ENCODE measurements at regions not wholly inside any gene's neighbourhood (a gene's known extent, or its start where the extent isn't known, plus 50 kb on each side); places are given as distances from the start of the nearest gene placed in this dataset.
"Not testable (repeated sequence)": the region's sequence is repeated elsewhere in the genome, so short reads cannot be mapped to it uniquely, and the experiment has no call there.

DNA sequence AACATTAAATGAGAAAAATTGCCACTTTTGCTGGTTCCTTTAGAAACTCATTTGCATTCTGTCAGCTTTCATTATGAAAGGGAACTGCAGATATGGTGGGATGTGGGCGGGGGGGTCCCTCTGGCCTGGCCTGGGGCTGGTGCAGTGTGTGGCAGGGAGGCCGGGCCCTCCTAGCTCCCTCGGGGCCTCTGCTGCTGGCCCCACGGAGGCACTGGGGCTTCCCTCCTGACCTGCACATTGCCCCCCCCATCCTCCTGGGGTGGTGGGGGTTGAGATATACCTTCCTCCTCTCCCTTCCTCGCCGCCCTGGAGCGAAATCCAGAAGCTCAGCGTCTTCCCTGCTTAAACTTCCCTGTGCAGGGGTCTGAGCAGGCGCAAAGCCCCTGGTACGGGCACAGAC, 1005.9 kb downstream of the BRD1 start:
- Mint-ChIP-seq H3K27me3 (ENCODE audit: low read depth) (no peaks in the 10 kb centered on the region), H3K4me3 (no peak overlapping the region), H3K9me3 (no peaks in the 10 kb centered on the region), H3K4me1 (peaks cover 12% of the 10 kb centered on the region), H3K36me3 (ENCODE audit: low read depth) (no peaks in the 10 kb centered on the region), H3K27ac (ENCODE audit: unreplicated experiment) (no peak overlapping the region)
- no peak for DNase-seq (ENCODE audit: low read depth, low spot score)
- no peak for TF ChIP-seq CTCF (conservative IDR thresholded peaks at IDR 0.05)

- TF ChIP-seq CTCF (conservative IDR thresholded peaks at IDR 0.05): no peak
- Mint-ChIP-seq H3K4me3 (no peak overlapping the region), H3K27me3 (ENCODE audit: low read depth) (no peaks in the 10 kb centered on the region), H3K9me3 (no peaks in the 10 kb centered on the region), H3K27ac (ENCODE audit: unreplicated experiment) (no peak overlapping the region), H3K36me3 (ENCODE audit: low read depth) (no peaks in the 10 kb centered on the region), H3K4me1 (peaks cover 12% of the 10 kb centered on the region)
- no peak for DNase-seq (ENCODE audit: low read depth, low spot score)
Measured at GRCh38 chr22:48821346-48821690, 1006.4 kb downstream of the BRD1 start.

DNA sequence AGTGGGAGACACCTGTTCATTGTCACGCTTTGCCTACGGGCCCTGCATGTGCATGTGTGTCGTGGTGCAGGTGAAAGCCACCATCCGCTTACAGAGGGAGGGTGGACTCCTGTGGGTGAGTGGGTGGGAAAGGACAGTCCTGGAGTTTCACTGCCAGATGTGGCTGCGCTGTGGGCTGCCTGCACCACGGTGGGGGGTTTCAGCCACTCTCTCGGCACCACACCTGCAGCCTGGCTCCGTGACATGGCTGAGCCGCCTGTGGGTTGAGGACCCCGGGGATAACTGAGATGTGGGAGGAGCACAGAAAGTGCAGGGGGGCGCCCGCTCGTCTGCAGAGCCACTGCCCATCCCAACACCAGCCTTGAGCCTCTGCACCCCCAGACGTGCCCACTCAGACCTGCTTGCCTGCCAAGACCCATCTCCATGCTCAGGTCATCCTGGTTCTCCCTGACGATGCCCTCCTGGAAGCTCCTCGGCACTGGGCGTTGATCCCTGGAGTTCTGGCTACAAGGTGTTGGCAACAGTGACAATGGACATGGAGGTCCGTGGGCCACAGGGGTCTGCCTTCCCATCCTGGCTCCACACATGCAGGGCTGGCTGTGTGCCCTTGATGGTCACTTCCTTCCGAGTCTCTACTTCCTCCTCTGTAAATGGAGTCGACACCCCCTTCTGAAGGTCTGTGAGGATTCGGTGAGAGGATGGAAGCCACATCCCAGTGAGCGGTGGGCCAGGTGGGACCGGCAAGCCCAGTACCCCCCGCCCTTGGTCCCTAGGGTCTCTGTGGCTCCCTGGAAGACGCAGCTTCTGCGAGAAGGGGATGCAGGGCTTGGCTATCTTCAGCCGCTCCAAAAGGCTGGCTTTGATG, 1007.0 kb downstream of the BRD1 start:
- TF ChIP-seq CTCF (conservative IDR thresholded peaks at IDR 0.05): no peak

DNA sequence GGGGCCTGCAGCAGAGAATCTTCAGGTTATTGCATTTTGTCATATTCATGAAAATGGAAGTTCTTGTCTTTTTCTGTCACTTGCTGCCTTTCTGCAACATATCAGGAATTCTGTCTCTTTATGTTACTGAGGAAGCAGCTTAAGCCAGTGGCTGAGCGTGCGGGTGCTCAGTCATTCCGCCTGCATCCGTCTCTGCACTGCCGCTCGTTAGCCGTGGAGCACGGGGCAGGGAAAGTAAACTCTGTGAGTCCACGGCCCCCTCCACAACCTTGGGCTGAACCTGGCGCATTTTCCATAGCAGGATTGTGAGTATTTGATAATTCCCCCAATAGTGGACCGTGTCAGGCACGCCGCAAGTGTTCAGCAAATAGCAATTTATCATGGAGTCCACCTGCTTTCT, 1007.7 kb downstream of the BRD1 start:
- no peak for DNase-seq (ENCODE audit: low read depth, low spot score)
- H3K27ac Mint-ChIP-seq (ENCODE audit: unreplicated experiment): no peak overlapping the region
- no peak for TF ChIP-seq CTCF (conservative IDR thresholded peaks at IDR 0.05)
- H3K4me3 Mint-ChIP-seq: no peak overlapping the region
- H3K27me3 Mint-ChIP-seq (ENCODE audit: low read depth): no peaks in the 10 kb centered on the region
- H3K9me3 Mint-ChIP-seq: no peaks in the 10 kb centered on the region
- H3K4me1 Mint-ChIP-seq: peaks cover 4% of the 10 kb centered on the region
- H3K36me3 Mint-ChIP-seq (ENCODE audit: low read depth): no peaks in the 10 kb centered on the region

More for the DNA sequence above, 1007.0 kb downstream of the BRD1 start:
- no peaks in the 10 kb centered on the region for H3K9me3 Mint-ChIP-seq
- H3K27me3 Mint-ChIP-seq (ENCODE audit: low read depth): no peaks in the 10 kb centered on the region
- H3K27ac Mint-ChIP-seq (ENCODE audit: unreplicated experiment): no peak overlapping the region
- no peak overlapping the region for H3K4me3 Mint-ChIP-seq
- peaks cover 12% of the 10 kb centered on the region for H3K4me1 Mint-ChIP-seq
- H3K36me3 Mint-ChIP-seq (ENCODE audit: low read depth): no peaks in the 10 kb centered on the region
- no peak for DNase-seq (ENCODE audit: low read depth, low spot score)

DNA sequence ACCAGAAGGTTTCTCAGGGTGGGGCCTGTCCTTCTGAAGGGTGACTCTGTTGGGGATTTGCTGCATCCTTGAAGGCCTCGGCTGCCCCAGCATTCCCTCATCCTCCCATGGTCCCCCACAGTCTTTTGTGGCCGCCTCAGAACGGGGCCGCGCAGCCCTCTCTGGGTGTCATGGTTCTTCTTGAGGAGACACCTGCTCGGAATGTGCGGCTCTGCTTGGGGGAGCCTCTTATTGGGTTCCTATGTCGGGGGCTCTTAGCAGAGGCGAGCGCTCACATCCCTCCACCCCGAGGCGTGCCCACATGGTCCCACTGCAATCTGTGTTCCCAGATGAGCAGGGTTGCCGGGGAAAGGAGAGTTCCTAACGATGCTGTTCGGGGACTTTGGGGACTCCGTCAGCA, 1008.4 kb downstream of the BRD1 start:
- Mint-ChIP-seq H3K4me3 (no peak overlapping the region), H3K27ac (ENCODE audit: unreplicated experiment) (no peak overlapping the region), H3K4me1 (no peaks in the 10 kb centered on the region), H3K9me3 (no peaks in the 10 kb centered on the region), H3K36me3 (ENCODE audit: low read depth) (no peaks in the 10 kb centered on the region), H3K27me3 (ENCODE audit: low read depth) (no peaks in the 10 kb centered on the region)
- TF ChIP-seq CTCF (conservative IDR thresholded peaks at IDR 0.05): no peak
- DNase-seq (ENCODE audit: low read depth, low spot score): no peak

GRCh38 chr22:48817491-48817890, 1010.2 kb downstream of the BRD1 start:
- H3K4me1 Mint-ChIP-seq; H3K36me3 Mint-ChIP-seq (ENCODE audit: low read depth); H3K27ac Mint-ChIP-seq (ENCODE audit: unreplicated experiment); H3K4me3 Mint-ChIP-seq; DNase-seq (ENCODE audit: low read depth, low spot score); H3K27me3 Mint-ChIP-seq (ENCODE audit: low read depth); H3K9me3 Mint-ChIP-seq: not testable (repeated sequence)

All from neural crest cell (in vitro differentiated cells).